ENCODE measurements at regions not wholly inside any gene's neighbourhood (a gene's known extent, or its start where the extent isn't known, plus 50 kb on each side); places are given as distances from the start of the nearest gene placed in this dataset.

DNA sequence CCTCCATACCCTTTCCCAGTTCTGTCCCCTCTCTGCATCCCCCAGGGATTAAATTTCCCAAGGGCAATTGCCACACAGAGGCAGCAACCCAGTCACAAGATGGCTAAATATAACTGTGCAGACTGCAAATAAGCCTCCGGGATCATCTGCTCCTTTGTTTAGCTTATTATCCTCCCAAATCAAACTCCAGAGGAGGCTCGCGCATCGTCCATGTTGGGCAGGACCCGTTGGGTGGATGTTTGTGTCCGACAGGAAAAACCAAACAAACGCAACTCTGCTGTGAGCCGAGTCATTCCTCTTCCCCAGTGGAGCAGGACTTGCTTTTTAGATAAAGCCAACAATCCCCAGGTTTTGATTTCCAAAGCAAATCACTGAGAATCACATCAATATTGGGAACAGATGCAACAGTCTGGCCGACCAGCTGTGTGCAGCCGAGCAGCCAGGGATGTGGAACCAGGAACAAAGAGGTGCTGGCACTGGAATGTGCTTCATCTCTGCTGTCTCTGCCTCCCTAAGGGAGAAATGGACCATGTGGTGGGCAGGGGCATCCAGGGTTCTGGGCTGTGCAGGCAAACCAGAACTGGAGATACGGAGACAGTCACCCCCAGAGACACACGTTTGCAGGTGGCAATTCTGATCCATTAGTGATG, 89.8 kb downstream of the PTTG1 start:
- TF ChIP-seq, protein P1, sequence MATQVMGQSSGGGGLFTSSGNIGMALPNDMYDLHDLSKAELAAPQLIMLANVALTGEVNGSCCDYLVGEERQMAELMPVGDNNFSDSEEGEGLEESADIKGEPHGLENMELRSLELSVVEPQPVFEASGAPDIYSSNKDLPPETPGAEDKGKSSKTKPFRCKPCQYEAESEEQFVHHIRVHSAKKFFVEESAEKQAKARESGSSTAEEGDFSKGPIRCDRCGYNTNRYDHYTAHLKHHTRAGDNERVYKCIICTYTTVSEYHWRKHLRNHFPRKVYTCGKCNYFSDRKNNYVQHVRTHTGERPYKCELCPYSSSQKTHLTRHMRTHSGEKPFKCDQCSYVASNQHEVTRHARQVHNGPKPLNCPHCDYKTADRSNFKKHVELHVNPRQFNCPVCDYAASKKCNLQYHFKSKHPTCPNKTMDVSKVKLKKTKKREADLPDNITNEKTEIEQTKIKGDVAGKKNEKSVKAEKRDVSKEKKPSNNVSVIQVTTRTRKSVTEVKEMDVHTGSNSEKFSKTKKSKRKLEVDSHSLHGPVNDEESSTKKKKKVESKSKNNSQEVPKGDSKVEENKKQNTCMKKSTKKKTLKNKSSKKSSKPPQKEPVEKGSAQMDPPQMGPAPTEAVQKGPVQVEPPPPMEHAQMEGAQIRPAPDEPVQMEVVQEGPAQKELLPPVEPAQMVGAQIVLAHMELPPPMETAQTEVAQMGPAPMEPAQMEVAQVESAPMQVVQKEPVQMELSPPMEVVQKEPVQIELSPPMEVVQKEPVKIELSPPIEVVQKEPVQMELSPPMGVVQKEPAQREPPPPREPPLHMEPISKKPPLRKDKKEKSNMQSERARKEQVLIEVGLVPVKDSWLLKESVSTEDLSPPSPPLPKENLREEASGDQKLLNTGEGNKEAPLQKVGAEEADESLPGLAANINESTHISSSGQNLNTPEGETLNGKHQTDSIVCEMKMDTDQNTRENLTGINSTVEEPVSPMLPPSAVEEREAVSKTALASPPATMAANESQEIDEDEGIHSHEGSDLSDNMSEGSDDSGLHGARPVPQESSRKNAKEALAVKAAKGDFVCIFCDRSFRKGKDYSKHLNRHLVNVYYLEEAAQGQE (IDR thresholded peaks at IDR 0.05; ENCODE audit: low read depth) = no peak
- no peak for TF ChIP-seq YY1 (IDR thresholded peaks at IDR 0.05; ENCODE audit: low read depth)
- TF ChIP-seq CEBPB (IDR thresholded peaks at IDR 0.05) = no peak
- TF ChIP-seq EP300 (IDR thresholded peaks at IDR 0.05; ENCODE audit: borderline replicate concordance) = no peak
- TF ChIP-seq RAD21 (IDR thresholded peaks at IDR 0.05; ENCODE audit: low read depth) = no peak
- TF ChIP-seq, protein P2, sequence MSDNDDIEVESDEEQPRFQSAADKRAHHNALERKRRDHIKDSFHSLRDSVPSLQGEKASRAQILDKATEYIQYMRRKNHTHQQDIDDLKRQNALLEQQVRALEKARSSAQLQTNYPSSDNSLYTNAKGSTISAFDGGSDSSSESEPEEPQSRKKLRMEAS (IDR thresholded peaks at IDR 0.05) = no peak
- TF ChIP-seq TAF1 (IDR thresholded peaks at IDR 0.05; ENCODE audit: low read depth) = no peak
- no peak for TF ChIP-seq FOXM1 (IDR thresholded peaks at IDR 0.05; ENCODE audit: borderline replicate concordance, low read depth)
- TF ChIP-seq, protein P3, sequence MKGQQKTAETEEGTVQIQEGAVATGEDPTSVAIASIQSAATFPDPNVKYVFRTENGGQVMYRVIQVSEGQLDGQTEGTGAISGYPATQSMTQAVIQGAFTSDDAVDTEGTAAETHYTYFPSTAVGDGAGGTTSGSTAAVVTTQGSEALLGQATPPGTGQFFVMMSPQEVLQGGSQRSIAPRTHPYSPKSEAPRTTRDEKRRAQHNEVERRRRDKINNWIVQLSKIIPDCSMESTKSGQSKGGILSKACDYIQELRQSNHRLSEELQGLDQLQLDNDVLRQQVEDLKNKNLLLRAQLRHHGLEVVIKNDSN (IDR thresholded peaks at IDR 0.05) = no peak
- TF ChIP-seq TCF12 (IDR thresholded peaks at IDR 0.05; ENCODE audit: low read depth) = no peak
